CD4-positive, CD25-positive, alpha-beta regulatory T cell (primary cell): ENCODE measurements at regions not wholly inside any gene's neighbourhood (a gene's known extent, or its start where the extent isn't known, plus 50 kb on each side); places are given as distances from the start of the nearest gene placed in this dataset.

ENCODE experiments used
- ATAC-seq, 2 donors: fragments of 150-1000 bp; cut with Tn5 transposase; one replicate each; pipeline ENCODE4 v1.10.0; 2021; ENCODE audit warnings: low read depth in 2 of 2, moderate number of reproducible peaks in 2 of 2, moderate library complexity in 1 of 2
- DNase-seq, 3 donors: peaks; one replicate each; pipeline versions ENCODE4 v3.0.0 to v3.0.0-alpha.2; 2012 to 2022; ENCODE audit warnings: mixed read lengths in 1 of 3
- H3K27ac ChIP-seq: one replicate; pipeline ENCODE4 v1.7.0; 2013; ENCODE audit warnings: mild to moderate bottlenecking, low read length; ENCODE audit not compliant: insufficient read depth, poor library complexity, severe bottlenecking
- H3K27me3 ChIP-seq: one replicate; pipeline ENCODE4 v1.7.0; 2013; ENCODE audit warnings: low read length; ENCODE audit not compliant: control insufficient read depth, insufficient read depth
- H3K36me3 ChIP-seq: one replicate; pipeline ENCODE4 v1.7.0; 2013; ENCODE audit warnings: mild to moderate bottlenecking, low read length, moderate library complexity; ENCODE audit not compliant: control insufficient read depth, insufficient read depth
- H3K4me1 ChIP-seq: 2 replicates; pipeline ENCODE4 v1.7.0; 2013; ENCODE audit warnings: mild to moderate bottlenecking, low read length; ENCODE audit not compliant: insufficient read depth, control insufficient read depth, poor library complexity, severe bottlenecking
- H3K4me3 ChIP-seq: one replicate; pipeline ENCODE4 v1.7.0; 2013; ENCODE audit warnings: low read depth, mild to moderate bottlenecking, low read length, moderate library complexity
- H3K9me3 ChIP-seq, 2 experiments: 1 replicate in 1 of 2; 2 replicates in 1 of 2; pipeline ENCODE4 v1.7.0; 2013; ENCODE audit warnings: low read length in 2 of 2, mild to moderate bottlenecking in 1 of 2, moderate library complexity in 1 of 2; ENCODE audit not compliant: control insufficient read depth in 2 of 2
- H3K27ac Mint-ChIP-seq, 3 donors: one replicate each; pipeline ENCODE4 v1.8.0; 2020 to 2022; ENCODE audit warnings: mild to moderate bottlenecking in 3 of 3, mixed read lengths in 3 of 3, moderate library complexity in 2 of 3
- H3K27me3 Mint-ChIP-seq: one replicate; pipeline ENCODE4 v1.8.0; 2022; ENCODE audit warnings: mild to moderate bottlenecking, mixed read lengths
- H3K36me3 Mint-ChIP-seq: one replicate; pipeline ENCODE4 v1.8.0; 2020; ENCODE audit warnings: mixed read lengths
- H3K4me1 Mint-ChIP-seq, 4 donors: one replicate each; pipeline ENCODE4 v1.8.0; 2020 to 2022; ENCODE audit warnings: mixed read lengths in 4 of 4, mild to moderate bottlenecking in 1 of 4
- H3K4me3 Mint-ChIP-seq, 4 donors: one replicate each; pipeline ENCODE4 v1.8.0; 2020 to 2022; ENCODE audit warnings: mild to moderate bottlenecking in 4 of 4, mixed read lengths in 4 of 4, moderate library complexity in 3 of 4
- H3K9me3 Mint-ChIP-seq, 7 donors: one replicate each; pipeline ENCODE4 v1.8.0; 2020 to 2022; ENCODE audit warnings: mixed read lengths in 7 of 7, mild to moderate bottlenecking in 3 of 7, moderate library complexity in 2 of 7

DNA sequence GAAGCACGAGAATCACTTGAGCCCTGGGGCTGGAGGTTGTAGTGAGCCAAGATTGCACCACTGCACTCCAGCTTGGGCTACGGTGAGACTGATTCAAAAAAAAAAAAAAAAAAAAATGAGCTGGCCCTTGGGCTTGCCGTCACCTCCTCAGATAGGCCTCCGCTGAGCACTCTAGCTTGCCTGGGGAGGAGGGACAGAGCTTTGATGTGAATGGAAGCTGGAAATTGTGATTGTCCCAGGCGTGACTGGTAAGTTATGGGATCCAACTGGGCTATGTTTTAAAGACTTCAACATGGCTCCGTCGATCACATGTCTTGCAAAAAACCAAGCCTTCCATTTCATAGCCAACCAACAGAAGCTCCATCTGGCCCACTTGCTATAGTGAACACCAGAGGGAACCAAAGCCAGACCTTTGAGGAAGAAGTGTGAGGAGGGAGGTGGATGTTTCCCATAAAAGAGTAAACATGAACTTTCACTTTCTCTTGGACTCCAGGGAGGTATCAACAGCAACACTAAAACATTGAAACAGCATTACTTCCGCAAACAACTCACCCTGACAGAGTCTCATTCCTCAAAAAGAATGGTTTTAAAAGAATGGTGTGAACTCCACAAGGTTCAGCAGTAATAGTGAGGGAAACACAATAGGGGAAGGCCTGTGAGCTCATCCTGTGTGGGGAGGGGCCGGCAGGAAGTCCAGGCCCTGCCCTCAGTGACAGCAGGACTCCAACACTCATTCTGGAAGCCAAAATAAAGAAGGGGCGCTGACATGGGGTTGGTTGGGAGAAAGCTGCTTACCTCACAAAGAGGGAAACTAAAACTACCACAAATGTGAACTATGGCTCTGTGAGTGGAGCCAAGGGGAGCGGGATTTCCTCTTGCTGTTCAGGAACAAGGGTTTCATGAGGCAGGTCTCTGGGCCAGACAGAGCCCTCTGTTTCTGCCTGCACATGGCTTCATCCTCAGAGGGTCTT, 59.2 kb upstream of the IL12A start:
- Mint-ChIP-seq H3K9me3 (peaks cover 3 to 13% (median 9%) of the 10 kb centered on the region in 7 donors), H3K27ac (no peak overlapping the region), H3K36me3 (no peaks in the 10 kb centered on the region), H3K4me1 (no peaks in the 10 kb centered on the region), H3K4me3 (no peak overlapping the region), H3K27me3 (peaks cover 4% of the 10 kb centered on the region)
- Histone ChIP-seq H3K9me3 (peaks cover 0 to 11% of the 10 kb centered on the region in 2 experiments), H3K27me3 (no peaks in the 10 kb centered on the region), H3K4me1 (no peaks in the 10 kb centered on the region), H3K4me3 (no peak overlapping the region), H3K27ac (no peak overlapping the region), H3K36me3 (no peaks in the 10 kb centered on the region)
- DNase-seq: no peak
- ATAC-seq: peak in 1 of 2 donors; percentile 21

DNA sequence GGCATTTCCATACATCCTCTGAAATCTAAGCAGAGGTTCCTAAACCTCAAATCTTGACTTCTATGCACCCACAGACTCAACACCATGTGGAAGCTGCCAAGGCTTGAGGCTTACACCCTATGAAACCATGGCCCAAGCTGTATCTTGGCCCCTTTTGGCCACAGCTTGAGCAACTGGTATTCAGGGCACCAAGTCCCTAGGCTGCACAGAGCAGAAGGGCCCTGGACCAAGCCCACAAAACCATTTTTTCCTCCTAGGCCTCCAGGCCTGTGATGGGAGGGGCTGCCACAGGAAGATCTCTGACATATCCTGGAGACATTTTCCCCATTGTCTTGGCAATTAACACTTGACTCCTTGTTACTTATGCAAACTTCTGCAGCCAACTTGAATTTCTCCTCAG, 54.4 kb upstream of the IL12A start:
- no peaks in the 10 kb centered on the region for H3K27me3 ChIP-seq
- no peaks in the 10 kb centered on the region for H3K36me3 ChIP-seq
- no peak for ATAC-seq
- Mint-ChIP-seq H3K9me3 (peaks cover 3 to 21% (median 7%) of the 10 kb centered on the region in 7 donors), H3K27me3 (peaks cover 9% of the 10 kb centered on the region), H3K4me1 (no peaks in the 10 kb centered on the region), H3K4me3 (no peak overlapping the region), H3K36me3 (no peaks in the 10 kb centered on the region), H3K27ac (no peak overlapping the region)
- no peak for DNase-seq
- no peak overlapping the region for H3K4me3 ChIP-seq
- H3K4me1 ChIP-seq: no peaks in the 10 kb centered on the region
- peaks cover 0 to 16% of the 10 kb centered on the region in 2 experiments for H3K9me3 ChIP-seq
- H3K27ac ChIP-seq: no peak overlapping the region

DNA sequence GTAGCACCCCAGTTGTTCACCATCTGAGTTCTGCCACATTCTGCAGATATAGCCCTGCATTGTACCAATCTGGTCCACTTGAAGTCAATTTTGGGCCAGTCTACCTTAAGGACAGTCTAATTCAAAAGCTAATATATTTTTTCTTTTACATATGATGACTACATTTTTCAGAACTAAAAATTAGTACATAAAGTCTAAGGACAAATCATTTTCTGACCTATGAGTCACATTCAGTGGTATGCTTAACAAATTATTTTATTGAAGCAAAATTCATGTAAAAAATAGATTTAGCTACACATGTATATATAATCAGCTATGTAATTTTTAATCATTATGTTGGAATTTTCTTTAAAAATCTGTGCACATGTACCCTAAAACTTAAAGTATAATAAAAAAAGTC, 52.1 kb upstream of the IL12A start:
- H3K4me1 Mint-ChIP-seq: peaks cover 0 to 5% (median 2%) of the 10 kb centered on the region in 4 donors
- H3K9me3 Mint-ChIP-seq: peaks cover 3 to 24% (median 7%) of the 10 kb centered on the region in 7 donors
- H3K36me3 Mint-ChIP-seq: no peaks in the 10 kb centered on the region
- no peak for DNase-seq
- H3K27ac ChIP-seq: no peak overlapping the region
- no peak overlapping the region for H3K4me3 Mint-ChIP-seq
- no peaks in the 10 kb centered on the region for H3K4me1 ChIP-seq
- no peak overlapping the region for H3K27ac Mint-ChIP-seq
- H3K27me3 Mint-ChIP-seq: peaks cover 8% of the 10 kb centered on the region
- peaks cover 0 to 16% of the 10 kb centered on the region in 2 experiments for H3K9me3 ChIP-seq
- no peaks in the 10 kb centered on the region for H3K27me3 ChIP-seq
- no peaks in the 10 kb centered on the region for H3K36me3 ChIP-seq
- ATAC-seq: no peak
- H3K4me3 ChIP-seq: no peak overlapping the region

DNA sequence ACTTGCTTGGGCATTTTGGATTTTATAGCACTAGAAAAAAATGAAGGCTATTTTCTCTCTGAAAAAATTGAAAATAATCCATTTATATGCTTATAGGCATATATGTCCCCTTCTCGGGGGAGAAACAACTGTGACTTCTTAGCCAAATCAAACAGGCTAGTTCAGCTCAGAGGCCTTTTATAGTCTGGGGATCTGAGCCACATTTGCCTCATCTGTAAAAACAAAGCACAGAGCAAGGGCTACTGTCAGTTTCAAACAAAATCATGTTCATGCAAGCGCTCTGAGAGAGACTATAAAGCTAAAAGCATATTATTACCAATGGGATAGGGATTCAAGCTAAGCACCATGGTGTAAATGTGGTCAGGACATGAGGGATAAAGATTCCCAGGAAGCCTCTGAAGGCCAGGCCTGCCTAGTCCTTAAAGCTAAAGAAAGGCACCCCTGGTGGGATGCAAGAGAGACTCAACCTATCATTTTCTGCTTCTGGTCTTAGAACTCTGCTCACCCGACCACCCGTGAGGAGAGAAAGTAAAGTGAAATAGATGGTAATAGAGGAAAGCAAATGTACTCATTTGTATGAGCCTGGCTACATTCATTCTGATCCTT, 51.0 kb upstream of the IL12A start:
- Histone ChIP-seq H3K4me3 (no peak overlapping the region), H3K27me3 (peaks cover under 1% of the 10 kb centered on the region)

DNA sequence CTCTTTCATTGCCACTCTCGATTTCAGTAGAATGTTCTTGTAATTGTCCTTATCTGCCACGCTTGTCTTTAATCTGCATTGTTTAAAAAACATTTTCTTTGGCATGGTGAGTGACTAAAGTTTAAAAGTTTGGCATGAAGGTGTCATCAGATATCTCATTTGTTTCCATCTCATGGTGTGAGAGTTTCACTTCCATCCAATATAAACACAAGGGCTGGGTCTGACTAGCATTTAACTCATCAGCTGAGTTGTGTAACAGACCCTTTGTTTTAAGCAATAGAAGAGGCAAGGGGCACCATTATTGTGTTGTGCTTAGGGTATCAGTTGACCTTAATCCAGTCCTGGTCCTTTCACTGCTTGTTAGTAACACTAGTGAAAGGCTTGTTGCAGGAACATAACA, 49.9 kb upstream of the IL12A start:
- no peak overlapping the region for H3K4me3 ChIP-seq
- no peaks in the 10 kb centered on the region for H3K4me1 ChIP-seq

More for the DNA sequence above, 51.0 kb upstream of the IL12A start:
- H3K36me3 ChIP-seq: no peaks in the 10 kb centered on the region
- H3K9me3 Mint-ChIP-seq: peaks cover 3 to 24% (median 6%) of the 10 kb centered on the region in 7 donors
- no peak for ATAC-seq
- peaks cover 0 to 9% (median 4%) of the 10 kb centered on the region in 4 donors for H3K4me1 Mint-ChIP-seq
- H3K4me1 ChIP-seq: no peaks in the 10 kb centered on the region
- H3K36me3 Mint-ChIP-seq: no peaks in the 10 kb centered on the region
- H3K9me3 ChIP-seq: peaks cover 0 to 16% of the 10 kb centered on the region in 2 experiments
- H3K4me3 Mint-ChIP-seq: no peak overlapping the region
- H3K27me3 Mint-ChIP-seq: peaks cover 8% of the 10 kb centered on the region
- H3K27ac ChIP-seq: no peak overlapping the region
- DNase-seq: no peak
- H3K27ac Mint-ChIP-seq: no peak overlapping the region

More for the DNA sequence above, 49.9 kb upstream of the IL12A start:
- ATAC-seq (no peak), DNase-seq (no peak)
- Histone ChIP-seq H3K27ac (no peak overlapping the region), H3K9me3 (peaks cover 0 to 12% of the 10 kb centered on the region in 2 experiments), H3K27me3 (peaks cover 2% of the 10 kb centered on the region), H3K36me3 (no peaks in the 10 kb centered on the region)
- Mint-ChIP-seq H3K36me3 (no peaks in the 10 kb centered on the region), H3K9me3 (peaks cover 0 to 18% (median 4%) of the 10 kb centered on the region in 7 donors), H3K4me3 (no peak overlapping the region), H3K4me1 (peaks cover 0 to 9% (median 4%) of the 10 kb centered on the region in 4 donors), H3K27me3 (peaks cover 8% of the 10 kb centered on the region), H3K27ac (no peak overlapping the region)
